ENCODE measurements at regions not wholly inside any gene's neighbourhood (a gene's known extent, or its start where the extent isn't known, plus 50 kb on each side); places are given as distances from the start of the nearest gene placed in this dataset.

DNA sequence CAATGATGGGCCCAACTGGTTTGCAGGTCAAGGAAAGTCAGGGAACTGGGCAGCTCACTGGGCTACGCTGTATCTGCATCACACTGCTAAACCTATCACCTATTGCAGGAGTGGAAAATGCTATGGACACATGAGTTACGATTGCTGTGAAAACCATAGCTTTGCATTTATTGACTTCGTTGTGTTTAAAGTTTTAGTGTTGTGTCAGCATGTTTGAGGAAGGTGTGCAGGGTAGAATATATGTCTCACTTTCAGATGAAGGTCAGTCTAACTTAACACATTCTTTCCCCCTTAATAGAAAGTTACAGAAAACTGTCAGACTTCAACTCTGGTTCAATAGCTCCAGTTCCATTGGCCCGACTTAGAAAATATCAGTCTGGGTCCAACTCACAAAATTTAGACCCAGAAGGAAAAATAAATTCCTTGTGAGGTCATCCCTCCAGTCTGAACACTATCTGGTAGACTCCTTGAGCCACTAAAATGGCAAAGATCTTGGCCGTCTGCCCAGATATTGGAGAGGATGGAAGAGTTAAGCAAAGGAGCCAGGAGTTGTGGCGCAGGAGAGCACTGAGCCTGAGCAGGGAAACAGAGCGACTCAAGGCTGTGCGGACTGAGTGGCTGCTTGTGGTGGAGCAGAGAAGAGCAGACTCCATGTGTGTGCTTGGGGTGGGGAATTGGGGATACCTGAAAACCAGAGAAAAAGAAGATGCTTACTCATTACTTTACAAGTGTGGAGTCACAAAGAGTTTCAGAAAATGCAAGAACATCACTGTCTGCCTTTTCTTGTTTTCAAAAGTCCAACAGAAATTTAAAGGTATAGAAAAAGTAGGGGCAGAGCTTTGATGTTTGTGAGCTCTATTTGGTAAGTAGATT is 518.5 kb downstream of the FGF9 start (continued):
- TF ChIP-seq FEZF1 (tag by site-specific recombination; IDR thresholded peaks at IDR 0.05) (peak; percentile 12; the same call in 1 of the 2 replicates), ZNF132 (tag by site-specific recombination; IDR thresholded peaks at IDR 0.05; ENCODE audit: borderline replicate concordance) (no peak)
- TF ChIP-seq, protein P1, sequence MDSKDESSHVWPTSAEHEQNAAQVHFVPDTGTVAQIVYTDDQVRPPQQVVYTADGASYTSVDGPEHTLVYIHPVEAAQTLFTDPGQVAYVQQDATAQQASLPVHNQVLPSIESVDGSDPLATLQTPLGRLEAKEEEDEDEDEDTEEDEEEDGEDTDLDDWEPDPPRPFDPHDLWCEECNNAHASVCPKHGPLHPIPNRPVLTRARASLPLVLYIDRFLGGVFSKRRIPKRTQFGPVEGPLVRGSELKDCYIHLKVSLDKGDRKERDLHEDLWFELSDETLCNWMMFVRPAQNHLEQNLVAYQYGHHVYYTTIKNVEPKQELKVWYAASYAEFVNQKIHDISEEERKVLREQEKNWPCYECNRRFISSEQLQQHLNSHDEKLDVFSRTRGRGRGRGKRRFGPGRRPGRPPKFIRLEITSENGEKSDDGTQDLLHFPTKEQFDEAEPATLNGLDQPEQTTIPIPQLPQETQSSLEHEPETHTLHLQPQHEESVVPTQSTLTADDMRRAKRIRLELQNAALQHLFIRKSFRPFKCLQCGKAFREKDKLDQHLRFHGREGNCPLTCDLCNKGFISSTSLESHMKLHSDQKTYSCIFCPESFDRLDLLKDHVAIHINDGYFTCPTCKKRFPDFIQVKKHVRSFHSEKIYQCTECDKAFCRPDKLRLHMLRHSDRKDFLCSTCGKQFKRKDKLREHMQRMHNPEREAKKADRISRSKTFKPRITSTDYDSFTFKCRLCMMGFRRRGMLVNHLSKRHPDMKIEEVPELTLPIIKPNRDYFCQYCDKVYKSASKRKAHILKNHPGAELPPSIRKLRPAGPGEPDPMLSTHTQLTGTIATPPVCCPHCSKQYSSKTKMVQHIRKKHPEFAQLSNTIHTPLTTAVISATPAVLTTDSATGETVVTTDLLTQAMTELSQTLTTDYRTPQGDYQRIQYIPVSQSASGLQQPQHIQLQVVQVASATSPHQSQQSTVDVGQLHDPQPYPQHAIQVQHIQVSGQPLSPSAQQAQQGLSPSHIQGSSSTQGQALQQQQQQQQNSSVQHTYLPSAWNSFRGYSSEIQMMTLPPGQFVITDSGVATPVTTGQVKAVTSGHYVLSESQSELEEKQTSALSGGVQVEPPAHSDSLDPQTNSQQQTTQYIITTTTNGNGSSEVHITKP (tag by site-specific recombination; IDR thresholded peaks at IDR 0.05) = 0 out of 2 replicates have a peak, but pooled peaks have one; percentile 20
- TF ChIP-seq, protein P2, sequence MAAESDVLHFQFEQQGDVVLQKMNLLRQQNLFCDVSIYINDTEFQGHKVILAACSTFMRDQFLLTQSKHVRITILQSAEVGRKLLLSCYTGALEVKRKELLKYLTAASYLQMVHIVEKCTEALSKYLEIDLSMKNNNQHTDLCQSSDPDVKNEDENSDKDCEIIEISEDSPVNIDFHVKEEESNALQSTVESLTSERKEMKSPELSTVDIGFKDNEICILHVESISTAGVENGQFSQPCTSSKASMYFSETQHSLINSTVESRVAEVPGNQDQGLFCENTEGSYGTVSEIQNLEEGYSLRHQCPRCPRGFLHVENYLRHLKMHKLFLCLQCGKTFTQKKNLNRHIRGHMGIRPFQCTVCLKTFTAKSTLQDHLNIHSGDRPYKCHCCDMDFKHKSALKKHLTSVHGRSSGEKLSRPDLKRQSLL (tag by site-specific recombination; IDR thresholded peaks at IDR 0.05) = peak; percentile 74; the same call in 1 of the 2 replicates

DNA sequence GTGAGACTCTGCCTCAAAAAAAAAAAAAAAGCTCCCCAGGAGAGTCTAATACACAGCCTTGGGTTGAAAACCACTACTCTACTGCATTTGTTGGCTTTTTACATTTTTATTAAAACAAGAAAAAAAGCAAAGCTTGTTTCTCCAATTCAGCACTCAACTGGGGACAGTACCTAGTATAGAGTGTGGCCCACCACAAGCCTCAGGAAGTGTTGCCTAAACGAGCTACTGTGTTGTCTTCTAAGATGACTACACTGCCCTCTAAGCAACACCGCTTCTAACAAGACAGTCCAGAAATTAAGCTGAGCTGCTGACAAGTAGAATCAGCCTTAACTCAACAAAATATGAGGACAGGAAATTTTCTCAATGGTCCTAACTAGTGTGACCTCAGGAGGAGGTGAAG is 522.2 kb downstream of the FGF9 start:
- no peak overlapping the region for H3K27ac ChIP-seq (ENCODE audit: extremely low read depth, low read depth, low read length)
- TF ChIP-seq, protein P3, sequence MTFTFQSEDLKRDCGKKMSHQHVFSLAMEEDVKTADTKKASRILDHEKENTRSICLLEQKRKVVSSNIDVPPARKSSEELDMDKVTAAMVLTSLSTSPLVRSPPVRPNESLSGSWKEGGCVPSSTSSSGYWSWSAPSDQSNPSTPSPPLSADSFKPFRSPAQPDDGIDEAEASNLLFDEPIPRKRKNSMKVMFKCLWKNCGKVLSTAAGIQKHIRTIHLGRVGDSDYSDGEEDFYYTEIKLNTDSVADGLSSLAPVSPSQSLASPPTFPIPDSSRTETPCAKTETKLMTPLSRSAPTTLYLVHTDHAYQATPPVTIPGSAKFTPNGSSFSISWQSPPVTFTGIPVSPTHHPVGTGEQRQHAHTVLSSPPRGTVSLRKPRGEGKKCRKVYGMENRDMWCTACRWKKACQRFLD (tag by site-specific recombination; IDR thresholded peaks at IDR 0.05) = no peak
- TF ChIP-seq ZSCAN16 (tag by site-specific recombination; IDR thresholded peaks at IDR 0.05) (no peak), ZBTB8A (tag by site-specific recombination; IDR thresholded peaks at IDR 0.05) (no peak), ZNF10 (tag by site-specific recombination; IDR thresholded peaks at IDR 0.05) (no peak), ZNF114 (tag by site-specific recombination; IDR thresholded peaks at IDR 0.05) (no peak), TRIM28 (IDR thresholded peaks at IDR 0.05; ENCODE audit: borderline replicate concordance, low read length) (no peak), KLF16 (tag by site-specific recombination; IDR thresholded peaks at IDR 0.05) (no peak), ZNF214 (tag by site-specific recombination; IDR thresholded peaks at IDR 0.05; ENCODE audit: borderline replicate concordance) (no peak), ZNF707 (tag by site-specific recombination; IDR thresholded peaks at IDR 0.05) (no peak), ZNF426 (tag by site-specific recombination; IDR thresholded peaks at IDR 0.05) (no peak)
- TF ChIP-seq, protein P4, sequence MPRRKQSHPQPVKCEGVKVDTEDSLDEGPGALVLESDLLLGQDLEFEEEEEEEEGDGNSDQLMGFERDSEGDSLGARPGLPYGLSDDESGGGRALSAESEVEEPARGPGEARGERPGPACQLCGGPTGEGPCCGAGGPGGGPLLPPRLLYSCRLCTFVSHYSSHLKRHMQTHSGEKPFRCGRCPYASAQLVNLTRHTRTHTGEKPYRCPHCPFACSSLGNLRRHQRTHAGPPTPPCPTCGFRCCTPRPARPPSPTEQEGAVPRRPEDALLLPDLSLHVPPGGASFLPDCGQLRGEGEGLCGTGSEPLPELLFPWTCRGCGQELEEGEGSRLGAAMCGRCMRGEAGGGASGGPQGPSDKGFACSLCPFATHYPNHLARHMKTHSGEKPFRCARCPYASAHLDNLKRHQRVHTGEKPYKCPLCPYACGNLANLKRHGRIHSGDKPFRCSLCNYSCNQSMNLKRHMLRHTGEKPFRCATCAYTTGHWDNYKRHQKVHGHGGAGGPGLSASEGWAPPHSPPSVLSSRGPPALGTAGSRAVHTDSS (tag by site-specific recombination; IDR thresholded peaks at IDR 0.05) = no peak
- TF ChIP-seq, protein P5, sequence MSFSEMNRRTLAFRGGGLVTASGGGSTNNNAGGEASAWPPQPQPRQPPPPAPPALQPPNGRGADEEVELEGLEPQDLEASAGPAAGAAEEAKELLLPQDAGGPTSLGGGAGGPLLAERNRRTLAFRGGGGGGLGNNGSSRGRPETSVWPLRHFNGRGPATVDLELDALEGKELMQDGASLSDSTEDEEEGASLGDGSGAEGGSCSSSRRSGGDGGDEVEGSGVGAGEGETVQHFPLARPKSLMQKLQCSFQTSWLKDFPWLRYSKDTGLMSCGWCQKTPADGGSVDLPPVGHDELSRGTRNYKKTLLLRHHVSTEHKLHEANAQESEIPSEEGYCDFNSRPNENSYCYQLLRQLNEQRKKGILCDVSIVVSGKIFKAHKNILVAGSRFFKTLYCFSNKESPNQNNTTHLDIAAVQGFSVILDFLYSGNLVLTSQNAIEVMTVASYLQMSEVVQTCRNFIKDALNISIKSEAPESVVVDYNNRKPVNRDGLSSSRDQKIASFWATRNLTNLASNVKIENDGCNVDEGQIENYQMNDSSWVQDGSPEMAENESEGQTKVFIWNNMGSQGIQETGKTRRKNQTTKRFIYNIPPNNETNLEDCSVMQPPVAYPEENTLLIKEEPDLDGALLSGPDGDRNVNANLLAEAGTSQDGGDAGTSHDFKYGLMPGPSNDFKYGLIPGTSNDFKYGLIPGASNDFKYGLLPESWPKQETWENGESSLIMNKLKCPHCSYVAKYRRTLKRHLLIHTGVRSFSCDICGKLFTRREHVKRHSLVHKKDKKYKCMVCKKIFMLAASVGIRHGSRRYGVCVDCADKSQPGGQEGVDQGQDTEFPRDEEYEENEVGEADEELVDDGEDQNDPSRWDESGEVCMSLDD (tag by site-specific recombination; IDR thresholded peaks at IDR 0.05) = no peak
- TF ChIP-seq, protein P6, sequence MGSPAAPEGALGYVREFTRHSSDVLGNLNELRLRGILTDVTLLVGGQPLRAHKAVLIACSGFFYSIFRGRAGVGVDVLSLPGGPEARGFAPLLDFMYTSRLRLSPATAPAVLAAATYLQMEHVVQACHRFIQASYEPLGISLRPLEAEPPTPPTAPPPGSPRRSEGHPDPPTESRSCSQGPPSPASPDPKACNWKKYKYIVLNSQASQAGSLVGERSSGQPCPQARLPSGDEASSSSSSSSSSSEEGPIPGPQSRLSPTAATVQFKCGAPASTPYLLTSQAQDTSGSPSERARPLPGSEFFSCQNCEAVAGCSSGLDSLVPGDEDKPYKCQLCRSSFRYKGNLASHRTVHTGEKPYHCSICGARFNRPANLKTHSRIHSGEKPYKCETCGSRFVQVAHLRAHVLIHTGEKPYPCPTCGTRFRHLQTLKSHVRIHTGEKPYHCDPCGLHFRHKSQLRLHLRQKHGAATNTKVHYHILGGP (tag by site-specific recombination; IDR thresholded peaks at IDR 0.05) = no peak
- TF ChIP-seq, protein P7, sequence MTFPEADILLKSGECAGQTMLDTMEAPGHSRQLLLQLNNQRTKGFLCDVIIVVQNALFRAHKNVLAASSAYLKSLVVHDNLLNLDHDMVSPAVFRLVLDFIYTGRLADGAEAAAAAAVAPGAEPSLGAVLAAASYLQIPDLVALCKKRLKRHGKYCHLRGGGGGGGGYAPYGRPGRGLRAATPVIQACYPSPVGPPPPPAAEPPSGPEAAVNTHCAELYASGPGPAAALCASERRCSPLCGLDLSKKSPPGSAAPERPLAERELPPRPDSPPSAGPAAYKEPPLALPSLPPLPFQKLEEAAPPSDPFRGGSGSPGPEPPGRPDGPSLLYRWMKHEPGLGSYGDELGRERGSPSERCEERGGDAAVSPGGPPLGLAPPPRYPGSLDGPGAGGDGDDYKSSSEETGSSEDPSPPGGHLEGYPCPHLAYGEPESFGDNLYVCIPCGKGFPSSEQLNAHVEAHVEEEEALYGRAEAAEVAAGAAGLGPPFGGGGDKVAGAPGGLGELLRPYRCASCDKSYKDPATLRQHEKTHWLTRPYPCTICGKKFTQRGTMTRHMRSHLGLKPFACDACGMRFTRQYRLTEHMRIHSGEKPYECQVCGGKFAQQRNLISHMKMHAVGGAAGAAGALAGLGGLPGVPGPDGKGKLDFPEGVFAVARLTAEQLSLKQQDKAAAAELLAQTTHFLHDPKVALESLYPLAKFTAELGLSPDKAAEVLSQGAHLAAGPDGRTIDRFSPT (tag by site-specific recombination; IDR thresholded peaks at IDR 0.05) = no peak
- no peaks in the 10 kb centered on the region for H3K36me3 ChIP-seq (ENCODE audit: control insufficient read depth in 2 of 2, insufficient read depth in 1 of 2, low read length in 2 of 2)
- H3K4me3 ChIP-seq (ENCODE audit: low read depth, low read length) = no peak overlapping the region
- peaks cover 3% of the 10 kb centered on the region; the same call in 1 of the 2 replicates for H3K4me1 ChIP-seq (ENCODE audit: control insufficient read depth, insufficient read depth, low read length)
- POLR2A ChIA-PET = no interaction called here
- no peaks in the 10 kb centered on the region for H3K9me3 ChIP-seq (ENCODE audit: control insufficient read depth, insufficient read depth, low read depth, low read length)
- CTCF ChIA-PET = interaction anchor here (0.5 kb wide), 1 partner anchor 66 kb away, joined by 4 read pairs; no protein-coding TSS in a partner anchor
